H1 (cell line): ENCODE measurements at regions not wholly inside any gene's neighbourhood (a gene's known extent, or its start where the extent isn't known, plus 50 kb on each side); places are given as distances from the start of the nearest gene placed in this dataset.

ENCODE experiments used
- CTCF ChIA-PET: fragments of 300-600 bp; sonication (Branson Sonifier 250); formaldehyde crosslinking; loops from one replicate; lab custom pipeline; 2021; ENCODE audit not compliant: partially characterized antibody; lab: Charles Lee
- POLR2A ChIA-PET: fragments of 300-600 bp; sonication (Branson Sonifier 250); formaldehyde crosslinking; loops from one replicate; lab custom pipeline; 2021; ENCODE audit warnings: inconsistent platforms; ENCODE audit not compliant: partially characterized antibody; lab: Charles Lee
- DNase-seq, 2 experiments: peaks; one replicate each; pipeline versions ENCODE4 v3.0.0 to v3.0.0-alpha.2; 2010 to 2022; ENCODE audit warnings: low spot score in 2 of 2, low read depth in 1 of 2, mixed read lengths in 1 of 2
- FAIRE-seq: peaks from 2 replicates; lab custom pipeline; 2011; peaks lifted over from hg19 to GRCh38; lab: Jason Lieb, UNC
- H2AFZ ChIP-seq: 2 replicates; pipeline ENCODE4 v1.8.1; 2012; ENCODE audit warnings: low read length, inconsistent platforms
- H2AK5ac ChIP-seq: 2 replicates; pipeline ENCODE4 v1.6.1; 2013; ENCODE audit warnings: low read depth, low read length
- H2BK120ac ChIP-seq: replicated peaks from 2 replicates; pipeline ENCODE3; 2013; ENCODE audit warnings: low read depth, low read length, inconsistent platforms
- H2BK12ac ChIP-seq: 2 replicates; pipeline ENCODE4 v1.6.1; 2013; ENCODE audit warnings: low read depth, low read length
- H2BK15ac ChIP-seq: 2 replicates; pipeline ENCODE4 v1.6.1; 2013; ENCODE audit warnings: low read length
- H2BK20ac ChIP-seq: 2 replicates; pipeline ENCODE4 v1.6.1; 2013; ENCODE audit warnings: low read length
- H2BK5ac ChIP-seq: 2 replicates; pipeline ENCODE4 v1.6.1; 2013; ENCODE audit warnings: low read depth, low read length
- H3K14ac ChIP-seq: 2 replicates; pipeline ENCODE4 v1.6.1; 2013; ENCODE audit warnings: inconsistent platforms; ENCODE audit not compliant: insufficient read length
- H3K18ac ChIP-seq: 2 replicates; pipeline ENCODE4 v1.6.1; 2013; ENCODE audit warnings: low read length; ENCODE audit errors: extremely low read depth
- H3K23ac ChIP-seq: 2 replicates; pipeline ENCODE4 v1.6.1; 2013; ENCODE audit warnings: inconsistent platforms; ENCODE audit not compliant: insufficient read length
- H3K23me2 ChIP-seq: 2 replicates; pipeline ENCODE4 v1.6.1; 2013; ENCODE audit warnings: low read depth, low read length
- H3K27ac ChIP-seq: 2 replicates; pipeline ENCODE4 v1.6.1; 2011; ENCODE audit warnings: low read depth, low read length, inconsistent platforms
- H3K27me3 ChIP-seq, 4 experiments: replicated peaks in 1 of 4; 1 replicate in 1 of 4; 2 replicates in 3 of 4; pipeline versions ENCODE4 v1.6.1 to v1.8.1; 2011 to 2013; ENCODE audit warnings: low read length in 3 of 4, mild to moderate bottlenecking in 3 of 4, inconsistent platforms in 2 of 4, mixed read lengths in 2 of 4, moderate library complexity in 1 of 4; ENCODE audit not compliant: control insufficient read depth in 3 of 4, insufficient read depth in 3 of 4; ENCODE audit errors: extremely low read depth in 1 of 4
- H3K36me3 ChIP-seq, 4 experiments: 2 replicates each; pipeline versions ENCODE4 v1.6.1 to v1.8.1; 2011 to 2013; ENCODE audit warnings: mild to moderate bottlenecking in 4 of 4, low read length in 3 of 4, moderate library complexity in 2 of 4, control low read depth in 1 of 4, inconsistent platforms in 1 of 4; ENCODE audit not compliant: insufficient read depth in 4 of 4, control insufficient read depth in 2 of 4
- H3K4ac ChIP-seq: replicated peaks from 2 replicates; pipeline ENCODE3; 2013; ENCODE audit warnings: low read length, low read depth, mixed read lengths, inconsistent platforms; ENCODE audit not compliant: insufficient read length
- H3K4me1 ChIP-seq, 4 experiments: replicated peaks in 1 of 4; 1 replicate in 1 of 4; 2 replicates in 3 of 4; pipeline versions ENCODE4 v1.6.1 to v1.8.1; 2011 to 2013; ENCODE audit warnings: low read length in 3 of 4, inconsistent platforms in 2 of 4, mixed read lengths in 1 of 4; ENCODE audit not compliant: insufficient read depth in 4 of 4, control insufficient read depth in 3 of 4
- H3K4me2 ChIP-seq, 2 experiments: 2 replicates each; pipeline versions ENCODE4 v1.6.1 to v1.8.1; 2011 to 2013; ENCODE audit warnings: low read depth in 2 of 2, low read length in 2 of 2, control low read depth in 1 of 2, inconsistent platforms in 1 of 2, mild to moderate bottlenecking in 1 of 2; ENCODE audit not compliant: insufficient read depth in 1 of 2
- H3K4me3 ChIP-seq, 4 experiments: fragments of 200-600, 300-600 bp in 1 of 4; sonication (generic), shearing (Covaris generic), sonication (Bioruptor Twin) in 1 of 4; 2 replicates each; pipeline versions ENCODE4 v1.5.1 to v1.8.1; 2011 to 2016; ENCODE audit warnings: low read length in 4 of 4, low read depth in 3 of 4, control low read depth in 2 of 4, inconsistent platforms in 2 of 4, mild to moderate bottlenecking in 2 of 4, mixed read lengths in 1 of 4, moderate library complexity in 1 of 4; ENCODE audit not compliant: insufficient read depth in 2 of 4; ENCODE audit errors: extremely low read depth in 1 of 4
- H3K56ac ChIP-seq: replicated peaks from 2 replicates; pipeline ENCODE3; 2013; ENCODE audit warnings: low read depth, mild to moderate bottlenecking, mixed read lengths, low read length, inconsistent platforms; ENCODE audit not compliant: insufficient read length
- H3K79me1 ChIP-seq: 2 replicates; pipeline ENCODE4 v1.6.1; 2013; ENCODE audit warnings: low read depth, low read length, control low read depth
- H3K79me2 ChIP-seq, 2 experiments: 2 replicates each; pipeline versions ENCODE4 v1.6.1 to v1.8.1; 2012 to 2013; ENCODE audit warnings: low read length in 2 of 2, mild to moderate bottlenecking in 2 of 2, inconsistent platforms in 1 of 2; ENCODE audit not compliant: insufficient read depth in 2 of 2, control insufficient read depth in 1 of 2
- H3K9ac ChIP-seq, 4 experiments: replicated peaks in 1 of 4; 1 replicate in 1 of 4; 2 replicates in 3 of 4; pipeline versions ENCODE4 v1.6.1 to v1.8.1; 2011 to 2013; ENCODE audit warnings: low read depth in 3 of 4, low read length in 3 of 4, control low read depth in 2 of 4, mild to moderate bottlenecking in 2 of 4, moderate library complexity in 2 of 4, inconsistent platforms in 1 of 4; ENCODE audit errors: extremely low read depth in 1 of 4
- H3K9me3 ChIP-seq, 2 experiments: 2 replicates each; pipeline versions ENCODE4 v1.6.1 to v1.8.1; 2012 to 2013; ENCODE audit warnings: mild to moderate bottlenecking in 2 of 2, moderate library complexity in 2 of 2, control low read depth in 1 of 2, inconsistent platforms in 1 of 2, low read depth in 1 of 2, low read length in 1 of 2, mixed read lengths in 1 of 2; ENCODE audit not compliant: insufficient read depth in 2 of 2
- H4K20me1 ChIP-seq, 2 experiments: replicated peaks in 1 of 2; 2 replicates each; pipeline versions ENCODE3 to v1.8.1; 2011 to 2013; ENCODE audit warnings: inconsistent platforms in 2 of 2, low read length in 2 of 2, mild to moderate bottlenecking in 1 of 2; ENCODE audit not compliant: insufficient read depth in 2 of 2, control insufficient read depth in 1 of 2
- H4K5ac ChIP-seq: 2 replicates; pipeline ENCODE4 v1.6.1; 2013; ENCODE audit warnings: low read length, low read depth, mixed read lengths, inconsistent platforms; ENCODE audit not compliant: insufficient read length
- H4K8ac ChIP-seq: 2 replicates; pipeline ENCODE4 v1.8.0; 2013; ENCODE audit warnings: mild to moderate bottlenecking, moderate library complexity, low read length, inconsistent platforms; ENCODE audit not compliant: insufficient read depth; ENCODE audit errors: extremely low read depth
- H4K91ac ChIP-seq: replicated peaks from 2 replicates; pipeline ENCODE3; 2013; ENCODE audit warnings: low read length, mixed read lengths, inconsistent platforms; ENCODE audit not compliant: insufficient read length
- CTBP2 ChIP-seq: IDR thresholded peaks from 2 replicates; pipeline ENCODE4 v1.7.0; 2011; ENCODE audit warnings: borderline replicate concordance, mild to moderate bottlenecking, moderate library complexity, mixed read lengths, low read length; ENCODE audit not compliant: insufficient read depth, insufficient read length
- HDAC2 ChIP-seq, 2 experiments: fragments of 300-600 bp in 1 of 2; sonication (generic) in 1 of 2; IDR thresholded peaks; 2 replicates each; pipeline ENCODE4 v1.6.1; 2011 to 2012; ENCODE audit warnings: low read depth in 2 of 2, low read length in 2 of 2, mild to moderate bottlenecking in 2 of 2, moderate library complexity in 2 of 2, borderline replicate concordance in 1 of 2, inconsistent platforms in 1 of 2
- KDM4A ChIP-seq: IDR thresholded peaks from one replicate; pipeline ENCODE4 v1.7.1; 2012; ENCODE audit warnings: low read depth, mild to moderate bottlenecking, moderate library complexity, low read length, inconsistent platforms; ENCODE audit not compliant: severe bottlenecking
- MAFK ChIP-seq: IDR thresholded peaks from 2 replicates; pipeline ENCODE4 v1.6.1; 2012; ENCODE audit warnings: low read depth, mild to moderate bottlenecking, improper control_type of control experiment, low read length
- POLR2AphosphoS5 ChIP-seq: IDR thresholded peaks from 2 replicates; pipeline ENCODE4 v1.6.1; 2011; ENCODE audit warnings: low read depth, low read length
- POU5F1 ChIP-seq: IDR thresholded peaks from 2 replicates; pipeline ENCODE4 v1.6.1; 2011; ENCODE audit warnings: low read depth, mild to moderate bottlenecking, low read length, moderate library complexity
- RAD21 ChIP-seq, 2 experiments: IDR thresholded peaks in 1 of 2; conservative IDR thresholded peaks in 1 of 2; 2 replicates each; pipeline ENCODE4 v1.6.1; 2011; ENCODE audit warnings: low read depth in 2 of 2, low read length in 2 of 2, improper control_type of control experiment in 1 of 2, inconsistent platforms in 1 of 2, mild to moderate bottlenecking in 1 of 2, moderate library complexity in 1 of 2
- SIN3A ChIP-seq, 2 experiments: IDR thresholded peaks in 1 of 2; conservative IDR thresholded peaks in 1 of 2; 2 replicates each; pipeline ENCODE4 v1.6.1; 2011 to 2012; ENCODE audit warnings: low read length in 2 of 2, improper control_type of control experiment in 1 of 2, low read depth in 1 of 2, mild to moderate bottlenecking in 1 of 2
- TCF12 ChIP-seq: IDR thresholded peaks from 2 replicates; pipeline ENCODE4 v1.6.1; 2011; ENCODE audit warnings: low read depth, mild to moderate bottlenecking, low read length
- TEAD4 ChIP-seq: IDR thresholded peaks from 2 replicates; pipeline ENCODE4 v1.6.1; 2012; ENCODE audit warnings: low read depth, low read length, inconsistent platforms, mixed read lengths
- WGBS, 2 experiments: shearing (Covaris generic) in 1 of 2; methylation state at CpG; one replicate each; pipeline versions ENCODE4 v1.1.6 to v1.1.7; 2013 to 2015; ENCODE audit warnings: low lambda C conversion rate in 2 of 2, mixed read lengths in 2 of 2, inconsistent platforms in 1 of 2, low coverage in 1 of 2, missing lambda C conversion rate in 1 of 2; ENCODE audit not compliant: insufficient replicate concordance in 2 of 2, insufficient coverage in 1 of 2, insufficient read length in 1 of 2; ENCODE audit errors: extremely low coverage in 1 of 2, missing lambda C conversion rate in 1 of 2; 5-methylcytosine and 5-hydroxymethylcytosine counted together
- TF ChIP-seq, protein P1 (sequence below): IDR thresholded peaks from 2 replicates; pipeline ENCODE4 v1.6.1; 2011; ENCODE audit warnings: low read depth, mild to moderate bottlenecking, low read length; ENCODE audit not compliant: insufficient read depth

DNA sequence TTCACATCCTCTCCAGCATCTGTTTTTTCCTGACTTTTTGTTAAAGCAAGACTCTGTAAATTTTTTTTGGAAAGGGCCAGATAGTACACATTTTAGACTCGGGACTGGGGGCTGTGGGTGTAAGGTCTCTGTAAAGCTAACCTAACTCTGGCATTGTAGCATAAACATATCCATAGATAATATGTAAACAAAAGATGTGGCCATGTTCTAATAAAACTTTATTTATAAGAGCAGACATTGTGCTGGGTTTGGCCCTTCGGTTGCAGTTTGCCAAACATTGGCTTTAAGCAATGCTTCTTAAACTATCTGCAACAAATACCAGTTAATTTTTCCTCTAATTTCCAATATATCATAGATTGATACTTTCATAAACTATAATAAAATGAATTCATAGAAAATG is 605.2 kb downstream of the EBF1 start:
- Histone ChIP-seq H3K27ac (no peak overlapping the region), H2AK5ac (no peak overlapping the region), H2BK120ac (no peak overlapping the region), H4K8ac (no peak overlapping the region), H4K5ac (no peak overlapping the region), H3K23me2 (no peaks in the 10 kb centered on the region), H3K27me3 (no peaks in the 10 kb centered on the region), H3K79me1 (no peaks in the 10 kb centered on the region), H2BK12ac (no peak overlapping the region), H4K20me1 (no peaks in the 10 kb centered on the region), H2AFZ (no peak overlapping the region), H3K4me2 (no peak overlapping the region), H3K4ac (no peak overlapping the region)
- DNase-seq (no peak), FAIRE-seq (no peak)
- 91% methylated on average over 2 of the region's 2 CpGs; no CpG with 5 or more reads in 1 of the 2 experiments for WGBS, 2 experiments
- POLR2A ChIA-PET, result no interaction called here
- TF ChIP-seq POU5F1, result no peak
- no peak for TF ChIP-seq MAFK
- no peak for TF ChIP-seq KDM4A
- no peak for TF ChIP-seq HDAC2 (IDR thresholded peaks at IDR 0.05; ENCODE audit: borderline replicate concordance in 1 of 2, low read depth in 2 of 2, low read length in 2 of 2)
- no peak for TF ChIP-seq CTBP2
- TF ChIP-seq RAD21 (IDR thresholded peaks at IDR 0.05 in 1 of 2, conservative IDR thresholded peaks at IDR 0.05 in 1 of 2; ENCODE audit: low read depth in 2 of 2, low read length in 2 of 2), result no peak
- TF ChIP-seq POLR2AphosphoS5, result no peak
- TF ChIP-seq TCF12, result no peak
- TF ChIP-seq SIN3A (conservative IDR thresholded peaks at IDR 0.05 in 1 of 2, IDR thresholded peaks at IDR 0.05 in 1 of 2; ENCODE audit: low read depth in 1 of 2, low read length in 2 of 2), result no peak
- TF ChIP-seq, protein P1, sequence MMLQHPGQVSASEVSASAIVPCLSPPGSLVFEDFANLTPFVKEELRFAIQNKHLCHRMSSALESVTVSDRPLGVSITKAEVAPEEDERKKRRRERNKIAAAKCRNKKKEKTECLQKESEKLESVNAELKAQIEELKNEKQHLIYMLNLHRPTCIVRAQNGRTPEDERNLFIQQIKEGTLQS, result no peak
- no peak for TF ChIP-seq TEAD4
- TF ChIP-seq, all 59 proteins: peak for 0
- no peak overlapping the region for H2BK5ac ChIP-seq
- H3K4me3 ChIP-seq, result no peak overlapping the region
- no peak overlapping the region for H2BK20ac ChIP-seq
- H3K36me3 ChIP-seq, result no peaks in the 10 kb centered on the region
- H4K91ac ChIP-seq, result no peak overlapping the region
- peaks cover 0 to 3% (median 0%) of the 10 kb centered on the region in 4 experiments; a peak in 1 of 7 replicates for H3K4me1 ChIP-seq
- no peaks in the 10 kb centered on the region for H3K79me2 ChIP-seq
- no peak overlapping the region for H3K9ac ChIP-seq
- no peak overlapping the region for H3K18ac ChIP-seq
- no peak overlapping the region for H3K14ac ChIP-seq
- no peaks in the 10 kb centered on the region for H3K9me3 ChIP-seq
- no peak overlapping the region for H3K56ac ChIP-seq
- CTCF ChIA-PET, result no interaction called here
- H3K23ac ChIP-seq, result no peak overlapping the region
- no peak overlapping the region for H2BK15ac ChIP-seq
